GM08714 (cell line): ENCODE measurements at regions not wholly inside any gene's neighbourhood (a gene's known extent, or its start where the extent isn't known, plus 50 kb on each side); places are given as distances from the start of the nearest gene placed in this dataset.

Source experiments
- H3K4me3 ChIP-seq: fragments of 200-500 bp; sonication (Bioruptor generic); 2 replicates; pipeline ENCODE4 v1.5.1; 2014; ENCODE audit warnings: mild to moderate bottlenecking, low read length, inconsistent platforms
- ZNF274 ChIP-seq: IDR thresholded peaks from 2 replicates; pipeline ENCODE4 v1.6.1; 2012; ENCODE audit warnings: mild to moderate bottlenecking, low read depth, low read length

DNA sequence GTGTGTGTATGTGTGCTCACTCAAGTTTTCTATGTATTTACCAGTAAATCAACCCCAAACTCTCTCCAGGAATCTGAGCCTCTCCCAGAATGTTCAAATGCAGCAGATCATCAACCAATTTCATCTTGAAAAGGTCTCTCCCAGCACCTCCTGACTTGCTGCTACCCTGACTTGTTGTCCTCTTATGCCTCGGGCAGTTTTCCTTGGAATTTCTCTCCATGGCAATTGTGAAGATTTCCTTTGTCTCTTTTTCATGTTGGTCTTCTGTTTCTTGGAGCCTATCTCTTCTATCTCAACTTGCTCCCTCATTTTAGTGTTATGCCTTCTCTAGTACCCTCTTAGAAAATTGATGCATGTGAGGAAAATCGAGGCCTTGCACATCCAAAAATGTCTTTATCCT lies 303.6 kb upstream of the KIF2A start:
- no peak for TF ChIP-seq ZNF274
- H3K4me3 ChIP-seq, result no peak overlapping the region

DNA sequence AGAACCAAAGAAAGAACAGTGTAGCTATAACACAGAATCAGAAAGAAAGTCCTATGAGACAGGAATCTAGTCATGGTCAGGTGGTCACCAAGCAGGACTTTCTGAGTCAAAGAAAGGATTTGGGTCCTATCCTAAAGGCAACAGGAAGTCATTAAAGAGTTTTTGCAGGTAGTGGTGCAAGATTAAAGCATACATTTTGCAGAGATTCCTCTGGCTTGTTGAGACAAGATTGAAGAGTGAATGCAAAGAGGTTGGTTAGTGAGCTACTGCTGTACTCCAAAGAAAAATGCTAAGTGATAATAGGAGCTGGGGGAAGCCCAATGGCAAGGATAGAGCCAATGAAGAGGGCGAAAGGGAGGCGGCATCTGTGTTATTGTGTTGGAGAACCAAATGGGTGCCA lies 300.5 kb upstream of the KIF2A start:
- no peak overlapping the region for H3K4me3 ChIP-seq
- no peak for TF ChIP-seq ZNF274

DNA sequence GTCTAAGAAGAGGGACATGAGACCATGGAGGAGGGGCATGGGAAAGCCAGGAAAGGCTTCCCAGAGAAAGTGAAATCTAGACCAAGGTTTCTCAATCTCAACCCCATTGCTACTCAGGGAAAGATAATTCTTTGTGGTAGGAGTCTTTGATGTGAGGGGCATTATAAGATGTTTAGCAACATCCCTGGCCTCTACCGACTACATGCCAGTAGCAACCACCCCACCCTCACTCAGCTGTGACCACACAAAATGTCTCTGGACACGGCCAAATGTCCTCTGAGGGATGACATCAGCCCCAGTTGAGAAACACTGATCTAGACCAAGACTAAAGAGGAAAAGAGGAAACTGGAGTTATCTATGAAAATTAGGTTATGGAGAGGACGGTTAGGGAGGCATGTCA lies 298.5 kb upstream of the KIF2A start:
- no peak for TF ChIP-seq ZNF274

DNA sequence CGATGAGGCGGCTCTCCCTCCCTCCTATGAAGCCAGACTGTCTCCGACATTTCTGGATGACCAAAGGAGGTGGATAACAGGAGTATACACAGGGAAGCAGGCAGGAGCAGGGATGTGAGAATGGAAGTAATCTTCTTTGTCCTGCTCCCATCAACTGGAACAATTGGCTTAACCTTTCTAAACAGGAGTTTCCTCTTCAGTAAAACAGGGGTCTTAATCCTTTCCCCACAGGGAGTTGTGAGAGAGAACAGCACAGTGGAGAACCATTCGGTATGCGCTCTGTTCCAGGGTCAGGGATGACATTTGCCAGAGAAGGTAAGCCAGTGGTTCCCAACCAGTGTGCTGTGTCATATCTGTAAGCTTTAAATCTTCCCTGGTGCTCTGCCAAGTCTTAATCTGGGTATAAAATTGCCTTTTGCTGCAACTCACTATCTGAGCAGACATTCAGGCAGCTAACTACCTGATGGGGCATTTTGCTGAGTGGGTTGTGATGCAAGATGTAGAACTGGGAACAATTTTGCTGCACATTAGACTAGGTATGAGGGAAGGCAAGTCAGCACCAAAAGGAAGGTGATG lies 294.8 kb upstream of the KIF2A start:
- TF ChIP-seq ZNF274, result no peak
- H3K4me3 ChIP-seq, result no peak overlapping the region

More for the DNA sequence above, 298.5 kb upstream of the KIF2A start:
- H3K4me3 ChIP-seq, result no peak overlapping the region

DNA sequence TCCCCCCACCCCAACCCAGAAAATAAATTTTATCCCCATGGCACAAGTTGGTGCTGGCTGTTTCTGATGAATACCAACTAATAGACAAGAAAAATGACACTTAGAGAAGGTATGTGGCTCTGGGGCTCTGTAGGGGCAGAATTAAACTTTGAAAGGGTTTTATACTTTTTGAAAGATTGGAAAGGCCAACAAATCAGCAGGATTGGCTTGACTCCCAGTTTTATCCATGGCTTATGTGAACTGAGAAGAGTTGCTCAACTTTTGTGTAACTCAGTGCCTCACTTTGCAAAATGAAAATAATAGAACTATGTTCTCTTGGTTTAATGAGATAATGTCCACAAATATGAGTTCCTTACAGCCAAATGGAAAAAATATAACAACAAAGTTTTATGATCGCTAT lies 288.9 kb upstream of the KIF2A start:
- H3K4me3 ChIP-seq, result no peak overlapping the region
- TF ChIP-seq ZNF274, result no peak

DNA sequence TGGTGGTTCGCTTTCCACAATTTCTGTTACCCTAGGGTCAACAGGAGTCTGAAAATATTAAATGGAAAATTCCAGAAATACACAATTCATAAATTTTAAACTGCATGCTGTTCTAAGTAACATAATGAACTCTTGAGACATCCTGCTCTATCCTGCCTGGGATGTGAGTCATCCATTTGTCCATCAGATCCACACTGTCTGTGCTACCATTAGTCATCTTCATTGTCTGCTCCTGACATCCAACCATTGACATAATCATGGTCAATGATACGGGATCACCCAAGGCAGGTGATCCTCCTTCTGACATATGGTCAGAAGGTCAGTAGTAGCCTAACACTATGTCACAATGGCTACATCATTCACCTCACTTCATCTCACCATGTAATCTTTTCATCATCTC lies 276.7 kb upstream of the KIF2A start:
- no peak overlapping the region for H3K4me3 ChIP-seq
- no peak for TF ChIP-seq ZNF274

DNA sequence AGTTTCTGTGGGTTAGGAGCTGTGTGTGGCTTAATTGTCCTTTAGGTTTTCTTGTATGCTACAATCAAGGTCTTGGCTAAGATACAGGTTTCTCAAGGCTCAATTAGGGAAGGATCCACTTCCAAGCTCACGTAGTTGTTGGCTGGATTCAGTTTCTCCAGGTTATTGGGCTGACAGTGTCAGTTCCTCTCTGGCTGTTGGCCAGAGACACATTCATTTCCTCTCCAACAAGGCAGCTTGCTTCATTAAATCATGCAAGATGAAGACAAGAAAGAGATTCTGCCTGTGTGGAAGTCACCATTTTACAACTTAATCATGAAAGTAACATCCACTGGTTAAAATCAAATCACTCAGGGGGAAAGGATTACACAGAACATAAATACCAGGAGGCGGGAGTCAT lies 275.7 kb upstream of the KIF2A start:
- H3K4me3 ChIP-seq, result no peak overlapping the region
- TF ChIP-seq ZNF274, result no peak

DNA sequence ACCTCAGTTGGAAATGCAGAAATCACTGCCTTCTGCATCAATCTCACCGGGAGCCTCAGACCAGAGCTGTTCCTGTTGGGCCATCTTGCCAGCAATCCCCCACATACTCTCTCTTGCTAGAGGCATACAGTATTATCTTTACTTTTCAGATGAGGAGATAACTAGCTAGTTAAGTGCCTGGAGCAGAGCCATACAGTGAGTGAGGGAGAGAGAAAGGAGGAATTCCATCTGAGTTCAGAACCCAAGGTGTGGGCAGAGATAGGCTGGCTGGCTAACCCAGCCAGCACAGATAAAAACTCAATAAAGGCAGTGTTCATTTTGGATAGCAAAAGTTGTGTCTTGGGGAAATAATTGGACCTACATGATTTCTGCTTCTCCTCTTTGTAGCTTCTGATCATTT lies 268.0 kb upstream of the KIF2A start:
- no peak overlapping the region for H3K4me3 ChIP-seq
- TF ChIP-seq ZNF274, result no peak

DNA sequence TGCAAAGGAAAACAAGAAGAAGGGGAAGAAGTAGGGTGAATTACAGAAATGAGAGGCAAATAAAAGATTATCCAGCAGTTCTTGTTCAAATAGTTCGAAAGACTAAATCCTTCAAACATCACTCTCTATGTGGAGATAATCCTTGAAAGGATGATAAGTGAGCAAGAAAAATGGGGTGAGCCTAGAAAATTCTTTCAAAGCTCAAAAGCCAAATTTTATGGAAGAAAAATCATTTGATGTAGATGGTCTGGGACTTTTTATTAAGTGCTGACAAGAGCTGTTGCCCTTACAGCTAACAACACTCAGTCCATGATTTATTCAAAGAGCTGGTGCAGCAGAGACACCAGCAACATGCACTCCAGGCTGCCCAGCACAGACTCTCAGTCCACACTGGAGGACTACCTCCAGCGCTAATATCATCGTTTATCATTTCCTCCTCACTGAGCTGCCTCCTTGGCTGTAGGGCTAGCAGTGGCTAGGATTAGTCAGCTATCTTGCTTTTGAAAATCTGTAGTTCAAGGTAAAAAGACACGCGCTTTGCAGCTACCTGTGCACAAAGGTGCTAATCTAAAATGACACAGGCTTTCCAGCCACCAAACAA lies 264.8 kb upstream of the KIF2A start:
- H3K4me3 ChIP-seq, result no peak overlapping the region
- no peak for TF ChIP-seq ZNF274

DNA sequence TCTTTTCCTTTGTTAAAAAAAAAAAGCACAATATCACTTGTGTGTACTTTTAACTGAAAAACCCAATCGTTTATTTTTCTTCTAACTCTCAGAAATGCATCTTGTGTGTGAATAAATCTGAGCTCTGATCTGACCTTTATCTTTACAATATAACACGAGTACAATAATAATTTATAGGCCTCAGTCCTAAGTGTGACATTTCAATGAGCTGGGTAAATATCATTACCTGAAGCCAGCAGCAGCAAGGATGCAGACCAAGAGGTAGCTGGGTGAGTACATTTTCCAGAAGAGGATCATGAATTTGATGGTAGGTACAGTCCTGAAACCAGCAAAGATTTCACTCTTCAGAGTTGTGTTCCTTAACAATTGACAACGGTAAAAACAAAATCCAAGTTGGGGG lies 264.0 kb upstream of the KIF2A start:
- H3K4me3 ChIP-seq, result no peak overlapping the region
- no peak for TF ChIP-seq ZNF274

DNA sequence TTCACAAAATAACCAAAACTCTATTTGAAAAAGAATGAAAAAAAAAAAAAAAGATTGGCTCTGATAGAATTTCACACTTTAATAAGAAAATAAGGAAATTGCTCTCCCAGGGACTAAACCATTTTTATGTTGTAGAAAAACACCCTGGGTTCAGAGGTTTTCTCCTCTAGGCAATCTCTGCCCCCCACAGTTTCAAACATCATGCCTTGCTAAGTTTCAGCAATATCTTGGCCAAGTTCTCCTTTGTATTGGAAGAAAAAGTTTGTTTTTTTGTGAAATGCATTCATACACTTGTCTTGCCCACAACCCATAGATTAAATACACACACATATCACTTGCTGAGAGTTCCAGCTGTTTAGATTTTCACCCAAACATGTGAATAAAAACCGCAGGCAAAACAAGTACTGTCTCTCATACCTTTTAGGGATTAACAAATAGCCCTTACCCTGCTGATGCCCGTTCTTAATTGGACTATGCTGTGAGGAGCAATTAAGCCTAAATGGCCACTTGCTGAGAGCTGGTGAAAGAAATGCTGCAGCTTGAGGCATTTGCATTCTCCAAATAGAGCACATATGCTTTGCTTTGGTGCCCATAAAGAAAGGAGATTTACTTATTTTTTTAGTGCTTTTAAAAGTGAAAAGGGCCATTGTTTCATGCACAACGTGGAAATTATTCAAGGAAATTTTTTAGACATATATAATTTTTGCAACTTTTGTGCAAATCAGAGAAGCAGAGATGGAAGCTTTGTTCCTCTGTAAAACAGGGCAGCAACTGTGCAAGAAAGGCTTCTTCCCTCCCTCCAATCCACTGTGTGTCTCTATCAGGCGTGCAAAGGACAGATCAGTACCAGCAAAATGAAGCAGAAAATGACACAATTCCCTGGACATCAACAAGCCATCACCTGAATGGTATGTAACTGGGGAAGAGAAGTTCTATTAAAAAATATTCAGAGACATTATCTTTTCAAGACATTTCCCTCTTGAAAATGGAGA lies 262.4 kb upstream of the KIF2A start:
- TF ChIP-seq ZNF274, result no peak
- no peak overlapping the region for H3K4me3 ChIP-seq

DNA sequence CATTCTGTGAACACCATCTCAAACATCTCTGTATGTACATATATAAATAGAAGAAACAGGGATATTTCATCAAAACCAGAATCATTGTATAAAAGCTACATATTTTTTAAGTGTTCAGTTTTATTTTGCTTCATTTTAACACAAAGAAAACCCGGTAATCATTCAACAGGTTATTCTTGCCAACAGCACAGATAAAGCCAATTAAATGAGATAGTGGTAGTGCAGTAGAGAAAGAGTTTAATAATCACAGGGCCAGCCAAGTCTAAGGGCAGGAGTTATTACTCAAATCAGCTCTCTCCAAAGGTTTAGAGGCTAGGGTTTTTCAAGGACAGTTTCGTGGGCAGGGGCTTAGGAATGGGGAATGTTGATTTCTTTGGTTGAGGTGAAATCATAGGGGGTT lies 261.0 kb upstream of the KIF2A start:
- no peak for TF ChIP-seq ZNF274

DNA sequence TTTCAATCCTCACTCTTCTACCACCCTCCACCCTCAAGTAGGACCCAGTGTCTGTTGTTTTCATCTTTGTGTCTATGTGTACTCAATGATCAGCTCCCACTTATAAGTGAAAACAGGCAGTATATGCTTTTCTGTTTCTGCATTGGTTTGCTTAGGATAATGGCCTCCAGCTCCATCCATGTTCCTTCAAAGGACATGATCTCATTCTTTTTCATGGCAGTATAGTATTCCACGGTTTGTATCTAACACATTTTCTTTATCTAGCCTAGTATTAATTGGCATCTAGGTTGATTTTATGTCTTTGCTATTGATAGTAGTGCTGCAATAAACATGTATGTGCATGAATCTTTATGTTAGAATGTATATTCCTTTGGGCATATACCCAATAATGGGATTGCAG lies 259.8 kb upstream of the KIF2A start:
- TF ChIP-seq ZNF274, result no peak
- no peak overlapping the region for H3K4me3 ChIP-seq

More for the DNA sequence above, 261.0 kb upstream of the KIF2A start:
- no peak overlapping the region for H3K4me3 ChIP-seq

DNA sequence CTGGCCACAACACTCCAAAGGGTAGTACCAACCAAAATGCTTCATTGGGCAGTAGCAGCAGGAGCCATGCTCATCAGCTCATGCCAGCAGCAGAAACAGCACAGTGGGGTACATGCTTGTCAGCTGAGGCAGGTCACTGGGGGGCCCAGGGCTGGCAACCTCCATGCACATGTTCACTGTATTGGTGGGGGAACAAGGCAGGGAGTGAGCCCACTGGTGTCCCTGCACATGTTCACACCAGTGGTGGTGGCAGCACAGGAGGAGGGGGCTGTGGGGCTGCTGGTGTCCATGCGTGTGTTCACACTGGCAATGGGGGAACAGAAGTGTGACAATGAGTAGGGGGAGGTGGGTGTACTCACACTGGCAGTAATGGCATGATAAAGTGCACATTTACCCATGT lies 254.3 kb upstream of the KIF2A start:
- no peak overlapping the region for H3K4me3 ChIP-seq
- TF ChIP-seq ZNF274, result no peak

DNA sequence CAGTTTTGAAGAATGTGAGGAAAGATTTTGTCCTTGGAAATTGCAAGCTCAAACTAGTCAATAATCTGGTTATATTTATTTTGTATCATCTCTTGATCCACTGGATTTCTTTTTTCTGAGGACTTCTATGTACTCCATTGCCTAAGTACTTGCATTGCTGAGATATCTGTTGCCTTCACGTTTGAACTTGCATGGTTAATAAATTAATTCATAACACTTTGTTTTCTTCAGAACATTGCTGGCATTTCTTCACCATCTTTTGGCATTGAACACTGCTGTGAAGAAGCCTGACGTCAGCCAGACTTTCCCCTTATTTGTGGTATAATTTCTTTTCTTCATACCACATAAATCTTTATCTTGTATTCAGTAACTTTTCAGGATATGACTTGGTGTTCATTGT lies 246.0 kb upstream of the KIF2A start:
- TF ChIP-seq ZNF274, result no peak

More for the DNA sequence above, 246.0 kb upstream of the KIF2A start:
- no peak overlapping the region for H3K4me3 ChIP-seq
